ENCODE measurements at regions not wholly inside any gene's neighbourhood (a gene's known extent, or its start where the extent isn't known, plus 50 kb on each side); places are given as distances from the start of the nearest gene placed in this dataset.

DNA sequence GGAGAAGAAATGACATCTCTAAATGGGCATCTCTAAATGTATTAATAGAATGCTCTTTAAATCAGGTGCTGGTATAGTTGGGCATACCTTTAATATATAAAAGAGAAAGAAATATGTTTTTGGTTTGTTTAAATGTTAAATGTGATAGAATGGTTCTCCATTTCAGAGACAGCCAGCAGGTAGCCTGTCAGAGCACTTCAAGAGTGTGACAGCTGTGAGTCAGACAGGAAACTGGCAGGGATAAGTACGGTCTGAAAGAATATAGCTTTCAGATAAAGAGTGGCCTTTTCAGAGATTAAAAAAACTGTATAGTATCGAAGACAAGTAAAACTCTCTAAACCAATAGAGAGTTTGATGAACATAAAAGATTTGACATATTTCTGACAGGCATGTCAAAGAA is 654.1 kb downstream of the IGSF11 start:
- TF ChIP-seq POLR2A (IDR thresholded peaks at IDR 0.05) (no peak), POLR2AphosphoS5 (IDR thresholded peaks at IDR 0.05) (no peak)
- TF ChIP-seq, protein P1, sequence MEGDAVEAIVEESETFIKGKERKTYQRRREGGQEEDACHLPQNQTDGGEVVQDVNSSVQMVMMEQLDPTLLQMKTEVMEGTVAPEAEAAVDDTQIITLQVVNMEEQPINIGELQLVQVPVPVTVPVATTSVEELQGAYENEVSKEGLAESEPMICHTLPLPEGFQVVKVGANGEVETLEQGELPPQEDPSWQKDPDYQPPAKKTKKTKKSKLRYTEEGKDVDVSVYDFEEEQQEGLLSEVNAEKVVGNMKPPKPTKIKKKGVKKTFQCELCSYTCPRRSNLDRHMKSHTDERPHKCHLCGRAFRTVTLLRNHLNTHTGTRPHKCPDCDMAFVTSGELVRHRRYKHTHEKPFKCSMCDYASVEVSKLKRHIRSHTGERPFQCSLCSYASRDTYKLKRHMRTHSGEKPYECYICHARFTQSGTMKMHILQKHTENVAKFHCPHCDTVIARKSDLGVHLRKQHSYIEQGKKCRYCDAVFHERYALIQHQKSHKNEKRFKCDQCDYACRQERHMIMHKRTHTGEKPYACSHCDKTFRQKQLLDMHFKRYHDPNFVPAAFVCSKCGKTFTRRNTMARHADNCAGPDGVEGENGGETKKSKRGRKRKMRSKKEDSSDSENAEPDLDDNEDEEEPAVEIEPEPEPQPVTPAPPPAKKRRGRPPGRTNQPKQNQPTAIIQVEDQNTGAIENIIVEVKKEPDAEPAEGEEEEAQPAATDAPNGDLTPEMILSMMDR (IDR thresholded peaks at IDR 0.05 in 8 of 11, conservative IDR thresholded peaks at IDR 0.05 in 3 of 11), result no peak

All from spleen (tissue), 7 donors.